WTC11 (cell line): ENCODE measurements at regions not wholly inside any gene's neighbourhood (a gene's known extent, or its start where the extent isn't known, plus 50 kb on each side); places are given as distances from the start of the nearest gene placed in this dataset.

Experiments used
- CREM ChIP-seq: sonication (generic); formaldehyde crosslinking; IDR thresholded peaks from 2 replicates; pipeline ENCODE4 v1.8.1; 2022; ENCODE audit warnings: mild to moderate bottlenecking, missing genetic modification reagents, moderate library complexity
- CTCF ChIP-seq: fragments of 200-600 bp; IDR thresholded peaks from 2 replicates; pipeline ENCODE4 v1.8.0; 2022; ENCODE audit warnings: antibody characterized with exemption
- TF ChIP-seq, protein P1 (sequence below): sonication (generic); formaldehyde crosslinking; conservative IDR thresholded peaks from 2 replicates; pipeline ENCODE4 v1.8.1; 2023; ENCODE audit warnings: mild to moderate bottlenecking, low read depth, missing genetic modification reagents, moderate library complexity

DNA sequence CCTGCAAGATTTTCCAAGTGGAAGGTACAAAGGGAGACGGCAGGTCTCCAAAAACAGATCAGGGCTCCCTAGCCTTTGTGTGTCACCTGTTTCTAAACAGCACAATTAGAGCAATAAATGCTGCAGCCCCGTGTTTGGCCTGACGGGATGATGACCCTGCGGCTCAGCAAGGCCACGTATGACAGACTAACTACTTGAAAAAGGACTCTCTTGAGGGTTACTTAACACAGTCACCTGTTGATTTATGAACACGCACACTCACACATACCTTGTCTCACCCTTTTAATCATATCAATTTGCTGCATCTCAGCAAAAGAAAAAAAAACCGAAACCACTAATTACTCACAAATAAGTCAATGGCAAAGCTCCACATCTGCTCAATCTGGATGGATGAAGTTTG lies 199.6 kb upstream of the GAS1 start:
- no peak for TF ChIP-seq CREM (CRISPR knock-in tag)
- no peak for TF ChIP-seq CTCF
- TF ChIP-seq, protein P1, sequence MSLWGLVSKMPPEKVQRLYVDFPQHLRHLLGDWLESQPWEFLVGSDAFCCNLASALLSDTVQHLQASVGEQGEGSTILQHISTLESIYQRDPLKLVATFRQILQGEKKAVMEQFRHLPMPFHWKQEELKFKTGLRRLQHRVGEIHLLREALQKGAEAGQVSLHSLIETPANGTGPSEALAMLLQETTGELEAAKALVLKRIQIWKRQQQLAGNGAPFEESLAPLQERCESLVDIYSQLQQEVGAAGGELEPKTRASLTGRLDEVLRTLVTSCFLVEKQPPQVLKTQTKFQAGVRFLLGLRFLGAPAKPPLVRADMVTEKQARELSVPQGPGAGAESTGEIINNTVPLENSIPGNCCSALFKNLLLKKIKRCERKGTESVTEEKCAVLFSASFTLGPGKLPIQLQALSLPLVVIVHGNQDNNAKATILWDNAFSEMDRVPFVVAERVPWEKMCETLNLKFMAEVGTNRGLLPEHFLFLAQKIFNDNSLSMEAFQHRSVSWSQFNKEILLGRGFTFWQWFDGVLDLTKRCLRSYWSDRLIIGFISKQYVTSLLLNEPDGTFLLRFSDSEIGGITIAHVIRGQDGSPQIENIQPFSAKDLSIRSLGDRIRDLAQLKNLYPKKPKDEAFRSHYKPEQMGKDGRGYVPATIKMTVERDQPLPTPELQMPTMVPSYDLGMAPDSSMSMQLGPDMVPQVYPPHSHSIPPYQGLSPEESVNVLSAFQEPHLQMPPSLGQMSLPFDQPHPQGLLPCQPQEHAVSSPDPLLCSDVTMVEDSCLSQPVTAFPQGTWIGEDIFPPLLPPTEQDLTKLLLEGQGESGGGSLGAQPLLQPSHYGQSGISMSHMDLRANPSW (CRISPR knock-in tag), result no peak
